ENCODE measurements at regions not wholly inside any gene's neighbourhood (a gene's known extent, or its start where the extent isn't known, plus 50 kb on each side); places are given as distances from the start of the nearest gene placed in this dataset.

DNA sequence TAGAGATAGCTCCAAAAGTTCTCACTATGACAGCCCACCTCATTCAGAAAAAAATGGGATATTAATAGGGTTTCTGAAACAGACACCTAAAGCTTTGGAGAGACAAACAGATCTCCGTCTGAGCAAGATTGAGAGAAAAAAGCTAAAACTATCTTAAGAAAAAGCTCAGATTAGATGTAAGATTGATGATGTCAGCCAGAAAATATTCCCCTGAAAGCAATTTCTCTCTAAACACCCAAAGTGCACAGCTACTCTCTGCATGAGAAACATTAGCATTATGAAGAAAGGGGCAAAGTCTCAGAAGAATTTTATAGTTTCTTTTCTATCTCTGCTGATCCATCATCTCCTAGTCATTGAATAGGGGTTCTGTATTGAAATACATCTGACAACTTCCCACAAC is 148.9 kb downstream of the ZNF737 start:
- H3K4me3 ChIP-seq (ENCODE audit: low read depth, low read length) = no peak overlapping the region
- DNase-seq (ENCODE audit: low read depth) = no peak
- no peak for TF ChIP-seq CTCF (conservative IDR thresholded peaks at IDR 0.05; ENCODE audit: low read depth, low read length)

- DNase-seq (ENCODE audit: low read depth) = no peak
- no peak overlapping the region for H3K4me3 ChIP-seq (ENCODE audit: low read depth, low read length)
- no peak for TF ChIP-seq CTCF (conservative IDR thresholded peaks at IDR 0.05; ENCODE audit: low read depth, low read length)
Observed at GRCh38 chr19:20414120-20414519, 151.5 kb downstream of the ZNF737 start.

GRCh38 chr19:20413705-20414104 is 151.9 kb downstream of the ZNF737 start:
- TF ChIP-seq CTCF (conservative IDR thresholded peaks at IDR 0.05; ENCODE audit: low read depth, low read length) = no peak
- no peak overlapping the region for H3K4me3 ChIP-seq (ENCODE audit: low read depth, low read length)
- no peak for DNase-seq (ENCODE audit: low read depth)

- no peak overlapping the region for H3K4me3 ChIP-seq (ENCODE audit: low read depth, low read length)
- no peak for TF ChIP-seq CTCF (conservative IDR thresholded peaks at IDR 0.05; ENCODE audit: low read depth, low read length)
- DNase-seq (ENCODE audit: low read depth) = no peak
Observed at GRCh38 chr19:20412846-20413245, 152.7 kb downstream of the ZNF737 start.

GRCh38 chr19:20397292-20397691 is 168.3 kb downstream of the ZNF737 start:
- TF ChIP-seq CTCF (conservative IDR thresholded peaks at IDR 0.05; ENCODE audit: low read depth, low read length) = no peak
- H3K4me3 ChIP-seq (ENCODE audit: low read depth, low read length) = no peak overlapping the region
- no peak for DNase-seq (ENCODE audit: low read depth)

DNA sequence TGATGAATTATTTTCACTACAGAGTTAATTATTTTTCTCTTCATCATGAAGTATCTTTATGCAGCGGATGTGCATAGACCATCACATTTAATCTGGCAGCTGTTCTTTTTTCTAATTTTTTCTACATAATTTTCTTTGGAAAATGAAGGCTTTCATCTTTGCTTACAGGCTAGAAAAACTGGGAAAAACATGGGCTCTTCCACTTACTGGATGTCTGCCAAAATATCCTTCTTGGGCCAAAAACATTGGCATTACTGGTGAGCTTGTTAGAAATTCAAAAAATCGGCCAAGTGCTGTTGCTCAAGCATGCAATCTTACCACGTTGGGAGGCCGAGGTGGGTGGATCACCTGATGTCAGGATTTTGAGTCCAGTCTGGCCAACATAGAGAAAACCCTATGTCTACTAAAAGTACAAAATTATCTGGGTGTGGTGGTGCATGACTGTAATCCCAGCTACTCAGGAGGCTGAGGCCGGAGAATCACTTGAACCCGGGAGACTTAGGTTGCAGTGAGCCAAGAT is 176.8 kb downstream of the ZNF737 start:
- TF ChIP-seq CTCF (conservative IDR thresholded peaks at IDR 0.05; ENCODE audit: low read depth, low read length) = no peak
- DNase-seq (ENCODE audit: low read depth) = peak; percentile 4
- no peak overlapping the region for H3K4me3 ChIP-seq (ENCODE audit: low read depth, low read length)

DNA sequence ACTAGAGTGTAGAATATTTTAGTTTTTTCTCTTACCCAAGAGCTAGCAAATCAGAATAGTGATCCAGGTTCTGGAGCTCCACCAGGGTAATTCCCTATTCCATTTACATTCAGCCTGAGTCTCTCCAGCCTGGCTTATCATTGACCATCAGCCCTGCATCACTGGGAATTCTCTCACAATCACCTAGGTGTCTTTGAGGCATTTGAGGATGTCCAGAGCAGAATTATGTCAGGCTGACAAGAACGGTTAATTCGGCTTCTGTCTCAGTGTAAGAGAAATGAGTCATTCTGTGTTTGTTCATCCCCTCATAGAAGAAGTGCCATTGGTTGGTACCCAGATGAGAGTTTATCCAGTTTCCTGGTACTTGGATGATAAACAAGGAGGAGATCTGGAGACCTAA is 180.5 kb downstream of the ZNF737 start:
- TF ChIP-seq CTCF (conservative IDR thresholded peaks at IDR 0.05; ENCODE audit: low read depth, low read length) = no peak
- no peak for DNase-seq (ENCODE audit: low read depth)
- H3K4me3 ChIP-seq (ENCODE audit: low read depth, low read length) = no peak overlapping the region
